Activated T-cell treated with anti-CD3 and anti-CD28 coated beads, Interleukin-2, amount 50 U/mL, for 72 hours (primary cell): ENCODE measurements at regions not wholly inside any gene's neighbourhood (a gene's known extent, or its start where the extent isn't known, plus 50 kb on each side); places are given as distances from the start of the nearest gene placed in this dataset.
"Not testable (repeated sequence)": the region's sequence is repeated elsewhere in the genome, so short reads cannot be mapped to it uniquely, and the experiment has no call there.

ENCODE experiments used
- ATAC-seq, 2 donors: fragments of 150-1000 bp; cut with Tn5 transposase; replicated peaks in 1 of 2; 2 replicates each; pipeline ENCODE4 v1.10.0; 2021; ENCODE audit warnings: moderate library complexity in 2 of 2, mild to moderate bottlenecking in 1 of 2
- DNase-seq, 2 donors: peaks; one replicate each; pipeline ENCODE4 v3.0.0; 2021 to 2022; ENCODE audit warnings: mixed read lengths in 1 of 2
- H3K27ac Mint-ChIP-seq: one replicate; pipeline ENCODE4 v1.8.0; 2022; ENCODE audit warnings: mild to moderate bottlenecking, moderate library complexity, mixed read lengths
- H3K27me3 Mint-ChIP-seq: one replicate; pipeline ENCODE4 v1.8.0; 2022; ENCODE audit warnings: low read depth, mixed read lengths
- H3K36me3 Mint-ChIP-seq, 2 donors: one replicate each; pipeline ENCODE4 v1.8.0; 2022; ENCODE audit warnings: mixed read lengths in 2 of 2, mild to moderate bottlenecking in 1 of 2; ENCODE audit not compliant: insufficient read depth in 2 of 2
- H3K4me1 Mint-ChIP-seq: one replicate; pipeline ENCODE4 v1.8.0; 2022; ENCODE audit warnings: low read depth, mixed read lengths
- H3K4me3 Mint-ChIP-seq, 2 donors: one replicate each; pipeline ENCODE4 v1.8.0; 2022; ENCODE audit warnings: mild to moderate bottlenecking in 2 of 2, mixed read lengths in 2 of 2, moderate library complexity in 2 of 2
- H3K9me3 Mint-ChIP-seq, 2 donors: one replicate each; pipeline ENCODE4 v1.8.0; 2022; ENCODE audit warnings: mixed read lengths in 2 of 2

DNA sequence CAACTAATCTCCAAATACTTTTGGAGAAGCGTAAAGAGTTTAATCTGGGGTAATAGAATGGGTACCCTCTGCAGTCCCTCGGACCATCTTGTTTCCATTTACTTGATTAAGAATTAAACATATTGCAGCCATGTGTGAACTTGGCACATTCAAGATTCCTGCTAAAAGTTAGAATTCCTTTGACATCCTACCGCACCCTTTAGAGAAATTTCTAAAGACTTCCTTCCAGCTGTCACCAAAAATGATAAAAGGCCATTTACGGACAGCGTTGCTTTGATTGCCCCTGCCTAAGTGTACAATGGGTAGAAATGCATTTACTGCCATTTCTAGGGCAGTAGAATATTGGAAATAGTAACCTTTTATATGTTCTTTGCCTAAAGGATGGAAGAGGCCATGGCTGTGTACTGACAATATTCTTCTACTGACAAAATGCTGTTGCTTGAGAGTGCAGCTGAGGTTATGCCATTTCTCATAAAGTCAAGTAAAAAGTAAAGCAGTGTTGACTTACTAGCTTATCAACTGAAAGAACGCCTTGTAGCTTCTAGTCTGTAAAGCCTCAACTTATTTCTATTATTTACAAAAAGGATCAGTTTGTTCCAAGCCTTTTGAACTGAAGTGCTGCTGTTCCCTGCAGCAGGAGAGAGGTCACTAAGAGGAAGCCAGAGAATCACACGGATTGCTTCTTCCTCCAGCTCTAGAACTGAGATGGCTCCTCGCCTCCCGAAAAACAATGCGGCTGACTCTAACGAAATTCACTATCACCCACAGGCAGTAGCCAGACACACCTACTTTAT is 139.8 kb upstream of the BASP1 start:
- H3K27ac Mint-ChIP-seq = no peak overlapping the region
- no peaks in the 10 kb centered on the region for H3K4me1 Mint-ChIP-seq
- ATAC-seq = no peak
- no peak overlapping the region for H3K4me3 Mint-ChIP-seq
- H3K36me3 Mint-ChIP-seq = no peaks in the 10 kb centered on the region
- no peaks in the 10 kb centered on the region for H3K27me3 Mint-ChIP-seq
- DNase-seq = no peak
- peaks cover 0 to 2% of the 10 kb centered on the region in 2 donors for H3K9me3 Mint-ChIP-seq

DNA sequence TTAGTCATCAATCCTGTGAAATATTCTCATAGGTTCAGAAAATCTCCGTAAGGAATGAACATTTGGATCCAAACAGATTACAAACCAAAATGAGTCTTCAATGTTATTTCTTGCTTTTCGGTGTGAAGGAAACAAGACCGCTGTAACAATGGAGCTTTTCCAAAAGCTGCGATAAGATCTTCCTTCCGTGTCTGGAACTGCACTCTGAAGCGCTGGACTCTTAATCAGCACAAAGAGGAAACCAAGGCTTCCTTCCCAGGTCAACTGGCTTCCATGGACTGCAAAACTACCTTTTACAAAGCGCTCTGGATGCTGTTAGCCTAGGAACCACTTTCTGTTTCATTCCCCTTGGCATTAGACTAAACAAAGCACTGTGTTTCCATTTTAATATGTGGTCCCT is 137.9 kb upstream of the BASP1 start:
- H3K36me3 Mint-ChIP-seq = no peaks in the 10 kb centered on the region
- H3K27ac Mint-ChIP-seq = no peak overlapping the region
- DNase-seq (no peak), ATAC-seq (no peak)
- no peak overlapping the region for H3K4me3 Mint-ChIP-seq
- H3K27me3 Mint-ChIP-seq = no peaks in the 10 kb centered on the region
- H3K9me3 Mint-ChIP-seq = peaks cover 0 to 2% of the 10 kb centered on the region in 2 donors
- H3K4me1 Mint-ChIP-seq = no peaks in the 10 kb centered on the region

DNA sequence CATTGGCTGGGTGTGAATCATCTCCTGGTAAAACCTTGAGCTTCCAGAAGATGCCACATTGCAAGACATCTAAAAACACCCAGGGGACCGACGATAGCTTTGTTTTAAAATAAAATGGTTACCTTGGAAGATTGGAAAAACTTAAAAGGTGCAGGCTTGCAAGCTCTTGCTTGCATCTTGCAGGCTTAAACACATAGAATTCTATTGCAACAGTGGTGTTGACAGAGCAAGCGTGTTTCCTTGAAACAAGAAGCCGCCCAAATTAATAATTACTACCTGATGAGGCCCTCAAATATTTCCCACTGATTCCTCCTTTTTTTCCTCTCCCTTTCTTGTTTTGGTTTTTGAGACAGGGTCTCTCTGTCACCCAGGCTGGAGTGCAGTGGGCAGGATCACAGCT is 137.1 kb upstream of the BASP1 start:
- peaks cover 0 to 2% of the 10 kb centered on the region in 2 donors for H3K9me3 Mint-ChIP-seq
- no peak overlapping the region for H3K27ac Mint-ChIP-seq
- no peak for ATAC-seq
- no peaks in the 10 kb centered on the region for H3K4me1 Mint-ChIP-seq
- no peaks in the 10 kb centered on the region for H3K27me3 Mint-ChIP-seq
- no peak for DNase-seq
- no peaks in the 10 kb centered on the region for H3K36me3 Mint-ChIP-seq
- H3K4me3 Mint-ChIP-seq = no peak overlapping the region

DNA sequence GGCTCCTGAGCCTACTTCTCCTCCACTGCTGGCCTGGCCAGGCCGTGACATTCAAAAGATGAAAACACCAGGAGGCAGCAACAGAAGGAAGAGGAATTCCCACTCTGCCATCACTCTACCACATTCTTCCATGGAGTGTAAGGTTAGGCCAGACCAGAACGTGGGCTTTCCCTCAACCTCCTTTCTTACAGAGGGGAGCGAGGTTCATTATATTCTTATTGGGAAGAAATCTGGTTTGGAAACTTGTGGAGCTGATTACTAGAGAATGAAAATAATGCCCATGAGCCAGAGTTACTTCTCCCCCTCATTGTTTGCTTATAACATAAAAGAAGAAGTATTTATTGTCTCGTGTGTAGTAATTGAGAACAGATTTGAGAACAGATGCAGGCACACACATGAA is 136.3 kb upstream of the BASP1 start:
- no peaks in the 10 kb centered on the region for H3K27me3 Mint-ChIP-seq
- no peak for DNase-seq
- no peaks in the 10 kb centered on the region for H3K4me1 Mint-ChIP-seq
- no peak for ATAC-seq
- H3K4me3 Mint-ChIP-seq = no peak overlapping the region
- no peaks in the 10 kb centered on the region for H3K36me3 Mint-ChIP-seq
- H3K27ac Mint-ChIP-seq = no peak overlapping the region
- H3K9me3 Mint-ChIP-seq = peaks cover 0 to 2% of the 10 kb centered on the region in 2 donors

DNA sequence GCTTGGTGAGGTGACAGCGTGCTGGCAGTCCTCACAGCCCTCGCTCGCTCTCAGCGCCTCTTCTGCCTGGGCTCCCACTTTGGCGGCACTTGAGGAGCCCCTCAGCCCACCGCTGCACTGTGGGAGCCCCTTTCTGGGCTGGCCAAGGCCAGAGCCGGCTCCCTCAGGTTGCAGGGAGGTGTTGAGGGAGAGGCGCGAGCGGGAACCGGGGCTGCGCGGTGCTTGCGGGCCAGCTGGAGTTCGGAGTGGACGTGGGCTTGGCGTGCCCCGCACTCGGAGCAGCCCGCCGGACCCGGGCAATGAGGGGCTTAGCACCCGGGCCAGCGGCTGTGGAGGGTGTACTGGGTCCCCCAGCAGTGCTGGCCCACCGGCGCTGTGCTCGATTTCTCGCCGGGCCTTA is 134.2 kb upstream of the BASP1 start:
- not testable (repeated sequence) for H3K27me3 Mint-ChIP-seq, H3K36me3 Mint-ChIP-seq, ATAC-seq, H3K4me1 Mint-ChIP-seq, H3K27ac Mint-ChIP-seq, H3K4me3 Mint-ChIP-seq, H3K9me3 Mint-ChIP-seq, DNase-seq

DNA sequence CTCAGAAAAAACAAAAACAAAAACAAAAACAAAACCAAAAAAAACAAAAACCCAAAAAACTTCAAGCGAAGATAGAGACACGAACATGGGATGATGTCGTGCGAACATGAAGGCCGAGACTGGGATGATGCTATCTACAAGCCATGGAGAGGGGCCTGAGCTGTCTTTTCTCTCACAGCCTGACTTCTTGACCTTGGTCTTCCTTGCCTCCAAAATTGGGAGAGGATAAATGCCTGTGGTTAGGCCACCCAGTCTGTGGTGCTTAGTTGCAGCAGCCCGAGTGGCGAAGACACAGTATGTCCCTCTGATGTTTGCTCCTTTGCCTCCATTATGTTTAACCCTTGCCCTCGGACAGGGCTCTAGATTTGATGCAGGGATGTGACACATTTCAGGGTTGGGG is 130.4 kb upstream of the BASP1 start:
- H3K27me3 Mint-ChIP-seq = no peaks in the 10 kb centered on the region

DNA sequence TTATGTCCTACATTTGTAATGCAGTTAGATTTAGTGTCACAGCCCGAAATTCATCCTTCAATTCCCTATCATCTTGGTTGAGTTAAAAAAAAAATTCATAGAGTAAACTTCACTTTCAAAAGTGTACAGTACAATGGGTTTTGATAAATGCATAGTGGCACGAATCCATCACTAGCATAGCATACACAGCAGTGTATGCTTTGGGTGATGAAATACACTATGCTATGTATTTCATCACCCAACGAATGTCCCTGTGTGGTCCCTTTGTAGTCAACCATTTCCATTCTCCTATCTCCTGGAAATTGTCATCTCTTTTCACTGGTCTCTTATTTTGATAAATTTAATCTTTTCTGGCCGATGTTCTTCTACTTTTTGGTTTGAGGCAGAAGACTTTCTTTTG is 129.4 kb upstream of the BASP1 start:
- Mint-ChIP-seq H3K4me1 (no peaks in the 10 kb centered on the region), H3K27ac (no peak overlapping the region), H3K27me3 (no peaks in the 10 kb centered on the region), H3K9me3 (no peaks in the 10 kb centered on the region), H3K4me3 (no peak overlapping the region), H3K36me3 (no peaks in the 10 kb centered on the region)
- ATAC-seq (no peak), DNase-seq (no peak)

More for the DNA sequence above, 130.4 kb upstream of the BASP1 start:
- Mint-ChIP-seq H3K27ac (no peak overlapping the region), H3K4me3 (no peak overlapping the region), H3K4me1 (no peaks in the 10 kb centered on the region), H3K36me3 (no peaks in the 10 kb centered on the region), H3K9me3 (no peaks in the 10 kb centered on the region)
- ATAC-seq (no peak), DNase-seq (no peak)

DNA sequence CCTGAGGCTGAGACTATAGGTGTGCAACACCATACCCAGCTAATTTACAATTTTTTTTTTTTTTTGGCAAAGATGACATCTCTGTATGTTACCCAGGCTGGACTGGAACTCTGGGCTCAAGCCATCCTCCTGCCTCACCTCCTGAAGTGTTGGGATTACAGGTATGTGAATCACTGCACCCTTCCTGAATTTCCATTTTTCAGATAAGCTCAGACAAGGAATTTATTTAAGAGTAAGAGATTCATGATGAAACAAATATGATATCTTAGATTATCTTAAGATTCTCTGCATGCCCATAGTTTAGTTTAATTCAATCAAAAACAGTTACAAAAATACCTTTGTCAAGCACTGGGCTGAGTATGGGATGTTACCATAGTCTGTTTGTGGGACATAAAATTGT is 128.4 kb upstream of the BASP1 start:
- no peaks in the 10 kb centered on the region for H3K36me3 Mint-ChIP-seq
- H3K27me3 Mint-ChIP-seq = no peaks in the 10 kb centered on the region
- H3K4me1 Mint-ChIP-seq = no peaks in the 10 kb centered on the region
- no peaks in the 10 kb centered on the region for H3K9me3 Mint-ChIP-seq
- no peak overlapping the region for H3K4me3 Mint-ChIP-seq
- ATAC-seq (no peak), DNase-seq (no peak)
- H3K27ac Mint-ChIP-seq = no peak overlapping the region

DNA sequence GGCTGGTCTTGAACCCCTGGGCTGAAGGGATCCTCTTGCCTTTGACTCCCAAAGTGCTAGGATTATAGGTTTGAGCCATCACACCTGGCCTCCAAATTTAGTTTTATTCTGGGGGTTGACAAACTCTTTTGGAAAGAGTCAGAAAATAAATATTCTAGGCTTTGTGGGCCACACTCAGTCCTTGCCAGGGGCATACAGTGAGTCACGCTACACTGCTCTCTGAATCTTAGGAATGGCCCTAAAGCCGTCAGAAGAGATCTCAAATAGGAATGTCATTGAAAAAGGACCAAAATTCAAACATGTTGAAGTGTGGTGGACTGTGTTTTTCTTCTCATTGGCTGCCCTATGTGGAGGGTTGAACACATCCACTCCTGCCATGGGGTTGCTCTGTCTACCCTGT is 127.7 kb upstream of the BASP1 start:
- H3K9me3 Mint-ChIP-seq = no peaks in the 10 kb centered on the region
- H3K4me1 Mint-ChIP-seq = no peaks in the 10 kb centered on the region
- no peaks in the 10 kb centered on the region for H3K27me3 Mint-ChIP-seq
- H3K4me3 Mint-ChIP-seq = no peak overlapping the region
- H3K27ac Mint-ChIP-seq = no peak overlapping the region
- ATAC-seq (no peak), DNase-seq (no peak)
- H3K36me3 Mint-ChIP-seq = no peaks in the 10 kb centered on the region

DNA sequence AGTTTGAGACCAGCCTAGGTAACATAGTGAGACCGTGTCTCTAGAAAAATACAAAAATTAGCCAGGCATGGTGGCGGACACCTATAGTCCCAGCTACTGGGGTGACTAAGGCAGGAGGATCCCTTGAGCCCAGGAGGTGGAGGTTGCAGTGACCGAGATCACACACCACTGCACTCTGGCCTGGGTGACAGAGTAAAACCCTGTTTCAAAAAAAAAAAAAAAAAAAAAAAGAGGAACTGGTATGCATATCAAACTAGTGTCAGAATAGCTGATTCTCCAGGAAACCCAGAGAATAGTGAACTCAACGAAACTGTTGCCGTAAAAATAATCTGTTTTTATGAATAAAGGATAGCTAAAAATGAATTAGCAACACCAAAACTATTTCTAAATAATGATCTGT is 126.6 kb upstream of the BASP1 start:
- Mint-ChIP-seq H3K9me3 (no peaks in the 10 kb centered on the region), H3K36me3 (no peaks in the 10 kb centered on the region), H3K4me1 (no peaks in the 10 kb centered on the region), H3K27ac (no peak overlapping the region), H3K4me3 (no peak overlapping the region), H3K27me3 (no peaks in the 10 kb centered on the region)
- DNase-seq = no peak
- ATAC-seq = no peak

DNA sequence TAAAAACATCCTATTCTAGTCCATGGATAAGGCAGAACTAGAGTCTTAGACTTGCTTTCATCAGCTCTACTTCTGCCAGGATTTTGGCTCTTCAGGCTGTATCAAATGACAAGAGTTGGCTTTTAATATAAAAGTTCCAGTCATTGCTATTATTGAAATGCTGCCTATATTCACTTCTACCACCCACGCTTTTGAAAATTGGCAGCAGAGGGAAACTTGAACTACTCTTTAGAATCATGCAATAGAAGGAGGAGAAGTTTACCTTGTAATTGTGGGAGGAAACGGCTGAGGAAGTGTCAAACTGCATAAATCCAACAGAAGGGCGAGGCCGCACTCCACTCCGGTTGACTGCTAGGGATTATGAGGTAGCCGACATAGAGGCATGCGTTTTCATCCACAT is 122.6 kb upstream of the BASP1 start:
- no peaks in the 10 kb centered on the region for H3K27me3 Mint-ChIP-seq
- H3K36me3 Mint-ChIP-seq = no peaks in the 10 kb centered on the region
- H3K9me3 Mint-ChIP-seq = no peaks in the 10 kb centered on the region
- H3K4me1 Mint-ChIP-seq = no peaks in the 10 kb centered on the region
- H3K27ac Mint-ChIP-seq = no peak overlapping the region
- H3K4me3 Mint-ChIP-seq = no peak overlapping the region
- no peak for ATAC-seq
- DNase-seq = no peak

DNA sequence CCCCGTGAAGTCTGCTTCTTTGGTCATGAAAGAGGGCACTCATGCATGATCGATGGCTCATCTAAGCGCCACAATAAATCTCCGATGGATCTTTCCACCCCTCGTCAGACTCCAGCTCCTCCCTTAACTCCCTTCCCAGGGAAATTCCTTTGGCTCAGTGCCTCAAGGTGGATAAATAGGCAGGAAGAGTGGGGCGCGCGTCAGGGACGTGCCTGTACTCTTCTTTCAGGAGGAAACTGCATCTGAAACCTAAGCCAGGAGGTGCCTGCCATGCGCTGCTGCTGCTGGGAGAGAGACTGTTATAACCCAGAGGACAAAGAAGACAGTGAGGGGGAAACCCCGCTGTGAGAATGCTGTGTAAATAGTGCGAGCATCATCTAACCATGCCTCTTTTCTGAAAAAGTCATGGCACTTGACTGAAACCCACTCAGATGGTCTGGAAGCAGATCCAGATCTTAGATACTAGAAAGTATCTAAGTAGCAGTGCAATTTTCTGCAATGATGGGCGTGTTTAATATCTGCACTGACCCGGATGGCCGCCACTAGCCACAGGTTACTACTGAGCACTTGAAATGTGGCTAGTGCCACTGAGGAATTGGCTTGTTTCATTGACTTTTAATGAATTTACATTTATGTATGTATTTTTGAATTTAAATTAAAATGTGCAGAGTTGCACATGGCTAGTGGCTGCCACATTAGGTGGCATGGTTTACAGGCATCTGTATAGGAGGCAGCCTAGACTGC is 120.3 kb upstream of the BASP1 start:
- Mint-ChIP-seq H3K4me1 (no peaks in the 10 kb centered on the region), H3K4me3 (no peak overlapping the region), H3K27ac (no peak overlapping the region), H3K36me3 (no peaks in the 10 kb centered on the region), H3K9me3 (no peaks in the 10 kb centered on the region), H3K27me3 (no peaks in the 10 kb centered on the region)
- DNase-seq = no peak
- no peak for ATAC-seq

DNA sequence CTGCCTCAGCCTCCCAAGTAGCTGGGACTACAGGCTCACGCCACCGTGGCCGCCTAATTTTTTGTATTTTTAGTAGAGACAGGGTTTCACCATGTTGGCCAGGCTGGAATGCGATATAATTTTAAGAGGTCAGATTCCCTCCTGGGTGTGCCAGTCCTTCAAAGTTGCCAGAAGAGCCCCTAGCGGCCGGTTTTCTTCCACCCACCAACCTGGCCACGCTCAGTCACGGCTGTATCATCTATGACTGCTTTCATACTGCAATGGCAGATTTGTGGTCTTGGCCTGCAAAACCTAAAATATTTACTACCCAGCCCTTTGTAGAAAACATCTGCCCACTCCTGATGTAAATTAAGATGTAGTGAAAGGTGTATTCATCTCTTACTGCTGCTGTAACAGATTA is 117.5 kb upstream of the BASP1 start:
- ATAC-seq = no peak
- no peak overlapping the region for H3K27ac Mint-ChIP-seq

DNA sequence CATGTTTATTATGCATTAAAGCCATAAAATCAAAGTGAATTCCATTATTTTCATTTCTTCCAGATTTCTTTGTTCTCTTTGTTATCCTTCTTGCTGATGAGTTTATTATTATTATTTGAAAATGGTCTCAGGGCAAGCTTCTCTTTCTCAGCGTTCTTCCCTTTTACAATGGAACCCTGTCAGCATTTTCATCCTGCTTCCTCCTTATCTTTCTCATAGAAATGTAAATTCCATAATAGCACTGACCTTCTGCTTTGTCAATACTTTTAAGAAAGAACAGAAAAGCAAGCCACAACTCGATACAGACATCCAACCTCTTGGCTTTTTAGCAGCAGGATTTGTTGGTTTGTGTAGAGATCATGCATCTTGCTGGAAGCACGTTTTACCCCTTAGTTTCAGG is 114.0 kb upstream of the BASP1 start:
- H3K4me1 Mint-ChIP-seq = no peaks in the 10 kb centered on the region
- no peak overlapping the region for H3K27ac Mint-ChIP-seq
- H3K36me3 Mint-ChIP-seq = no peaks in the 10 kb centered on the region
- ATAC-seq = no peak
- no peak for DNase-seq
- no peaks in the 10 kb centered on the region for H3K27me3 Mint-ChIP-seq
- no peak overlapping the region for H3K4me3 Mint-ChIP-seq
- H3K9me3 Mint-ChIP-seq = no peaks in the 10 kb centered on the region

More for the DNA sequence above, 117.5 kb upstream of the BASP1 start:
- Mint-ChIP-seq H3K36me3 (no peaks in the 10 kb centered on the region), H3K4me3 (no peak overlapping the region), H3K27me3 (no peaks in the 10 kb centered on the region), H3K9me3 (no peaks in the 10 kb centered on the region), H3K4me1 (no peaks in the 10 kb centered on the region)
- no peak for DNase-seq
